Upper lobe of left lung (tissue), 6 donors: ENCODE measurements at regions not wholly inside any gene's neighbourhood (a gene's known extent, or its start where the extent isn't known, plus 50 kb on each side); places are given as distances from the start of the nearest gene placed in this dataset.

ENCODE experiments used
- ATAC-seq, 2 donors: fragments of 200-7000 bp; cut with Tn5 transposase; one replicate each; pipeline ENCODE4 v1.9.1; 2022; ENCODE audit warnings: mild to moderate bottlenecking in 2 of 2, moderate library complexity in 2 of 2; ENCODE audit not compliant: low FRiP score in 2 of 2
- DNase-seq, 2 donors: peaks; one replicate each; pipeline ENCODE4 v3.0.0-alpha.2; 2019 to 2020
- H3K27ac ChIP-seq, 4 donors: fragments of 200-600 bp; sonication (generic); one replicate each; pipeline ENCODE4 v1.5.1; 2016 to 2019
- H3K27me3 ChIP-seq, 4 donors: fragments of 200-600 bp; sonication (generic); one replicate each; pipeline ENCODE4 v1.5.1; 2017 to 2019
- H3K36me3 ChIP-seq, 4 donors: fragments of 200-600 bp; sonication (generic); one replicate each; pipeline ENCODE4 v1.5.1; 2016 to 2019
- H3K4me1 ChIP-seq, 4 donors: fragments of 200-600 bp; sonication (generic); one replicate each; pipeline ENCODE4 v1.5.1; 2018 to 2019
- H3K4me3 ChIP-seq, 4 donors: fragments of 200-600 bp; sonication (generic); one replicate each; pipeline ENCODE4 v1.5.1; 2017 to 2019; ENCODE audit warnings: mild to moderate bottlenecking in 2 of 4, moderate library complexity in 1 of 4
- H3K9me3 ChIP-seq, 4 donors: fragments of 200-600 bp; sonication (generic); one replicate each; pipeline ENCODE4 v1.5.1; 2018 to 2019
- CTCF ChIP-seq, 6 experiments: fragments of 450-650 bp in 4 of 6; fragments of 200-600 bp in 2 of 6; sonication (generic) in 2 of 6; IDR thresholded peaks; one replicate each; pipeline ENCODE4 v1.5.1; 2016 to 2019; ENCODE audit warnings: antibody characterized with exemption in 6 of 6
- EP300 ChIP-seq, 4 donors: sonication (generic); formaldehyde crosslinking; IDR thresholded peaks; one replicate each; pipeline ENCODE4 v1.5.1; 2017; ENCODE audit warnings: antibody characterized with exemption in 4 of 4, control low read depth in 2 of 4
- POLR2A ChIP-seq, 4 donors: fragments of 450-650 bp; IDR thresholded peaks; one replicate each; pipeline ENCODE4 v1.5.1; 2016 to 2017; ENCODE audit warnings: antibody characterized with exemption in 4 of 4, mild to moderate bottlenecking in 2 of 4
- POLR2AphosphoS5 ChIP-seq, 2 donors: sonication (generic); formaldehyde crosslinking; IDR thresholded peaks; one replicate each; pipeline ENCODE4 v1.5.1; 2017; ENCODE audit warnings: antibody characterized with exemption in 2 of 2
- WGBS, 2 donors: methylation state at CpG; one replicate each; pipeline ENCODE4 v1.1.5; 2017 to 2018; 5-methylcytosine and 5-hydroxymethylcytosine counted together
- donor health status: DM: no; HTN: no; CAD: no; lungs with moderate emphysema.
- donor health status: DM: no; HTN: yes; CAD: no; lungs with severe emphysema.

DNA sequence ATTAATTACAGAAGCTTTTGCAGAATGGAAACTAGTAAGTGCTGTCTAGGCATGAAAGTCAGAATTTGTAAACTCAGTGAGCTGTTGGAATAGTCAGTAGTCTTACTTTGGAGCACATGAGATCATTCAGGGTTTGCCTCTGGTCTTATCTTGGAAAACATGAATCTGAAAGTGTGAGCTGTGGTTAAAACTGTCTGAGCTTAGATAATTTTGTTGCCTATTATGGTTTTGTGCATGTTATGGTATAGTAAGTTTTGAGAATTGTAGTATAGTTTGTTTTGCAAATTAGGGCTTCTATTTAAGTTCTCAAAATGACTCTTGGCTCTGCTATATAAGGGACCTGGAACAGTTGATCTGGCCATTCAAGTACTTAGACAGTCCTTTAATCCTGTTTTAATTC is 53.7 kb upstream of the TRPC4 start:
- Histone ChIP-seq H3K27me3 (no peaks in the 10 kb centered on the region), H3K4me3 (no peak overlapping the region), H3K4me1 (no peaks in the 10 kb centered on the region), H3K9me3 (no peaks in the 10 kb centered on the region), H3K27ac (no peak overlapping the region), H3K36me3 (no peaks in the 10 kb centered on the region)
- DNase-seq (no peak), ATAC-seq (no peak)
- TF ChIP-seq POLR2AphosphoS5 (IDR thresholded peaks at IDR 0.05): no peak
- TF ChIP-seq EP300 (IDR thresholded peaks at IDR 0.05): no peak
- TF ChIP-seq CTCF (IDR thresholded peaks at IDR 0.05): no peak
- TF ChIP-seq POLR2A (IDR thresholded peaks at IDR 0.05): no peak

GRCh38 chr13:37919329-37919880 is 49.8 kb upstream of the TRPC4 start:
- Histone ChIP-seq H3K4me1 (no peaks in the 10 kb centered on the region), H3K27ac (no peak overlapping the region), H3K4me3 (no peak overlapping the region), H3K9me3 (no peaks in the 10 kb centered on the region), H3K36me3 (no peaks in the 10 kb centered on the region), H3K27me3 (no peaks in the 10 kb centered on the region)
- DNase-seq (no peak), ATAC-seq (no peak)
- TF ChIP-seq POLR2A (IDR thresholded peaks at IDR 0.05): no peak
- TF ChIP-seq EP300 (IDR thresholded peaks at IDR 0.05): no peak
- no peak for TF ChIP-seq CTCF (IDR thresholded peaks at IDR 0.05)
- no peak for TF ChIP-seq POLR2AphosphoS5 (IDR thresholded peaks at IDR 0.05)
- 67 to 76% methylated on average over 4 of the region's 4 CpGs for WGBS, 2 donors
